ENCODE measurements at regions not wholly inside any gene's neighbourhood (a gene's known extent, or its start where the extent isn't known, plus 50 kb on each side); places are given as distances from the start of the nearest gene placed in this dataset.

- no peak for TF ChIP-seq CTCF (IDR thresholded peaks at IDR 0.05)
- TF ChIP-seq POLR2AphosphoS5 (IDR thresholded peaks at IDR 0.05), result no peak
Observed at GRCh38 chr6:121503589-121503991, 68.1 kb downstream of the GJA1 start.
